ENCODE measurements at regions not wholly inside any gene's neighbourhood (a gene's known extent, or its start where the extent isn't known, plus 50 kb on each side); places are given as distances from the start of the nearest gene placed in this dataset.

DNA sequence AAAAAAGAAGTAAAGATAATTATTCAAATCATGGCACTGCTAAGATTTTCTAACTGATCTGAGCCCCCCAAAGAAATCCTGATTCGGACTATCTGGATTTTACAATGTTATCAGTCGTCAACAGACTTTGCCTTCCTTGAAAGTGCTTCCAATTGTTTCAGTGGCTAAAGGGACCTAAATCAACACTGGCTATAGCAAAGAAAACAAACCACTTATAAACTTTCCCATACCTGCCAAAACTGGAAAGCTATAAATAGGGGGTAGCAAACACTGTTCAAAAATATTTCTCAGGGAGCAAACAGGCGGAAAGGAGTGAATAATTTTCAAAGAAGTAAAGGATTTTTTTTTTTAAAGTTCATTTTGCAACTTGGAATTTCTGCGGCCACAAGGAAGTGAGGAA, 105.6 kb upstream of the LIFR start:
- Histone ChIP-seq H3K27ac (ENCODE audit: low read length) (no peak overlapping the region), H3K9me3 (ENCODE audit: control insufficient read depth, insufficient read depth, low read length) (no peaks in the 10 kb centered on the region), H3K27me3 (ENCODE audit: control insufficient read depth, insufficient read depth, low read length) (no peaks in the 10 kb centered on the region), H3K4me3 (ENCODE audit: low read length) (no peak overlapping the region), H3K36me3 (ENCODE audit: control insufficient read depth, insufficient read depth, low read length) (no peaks in the 10 kb centered on the region), H3K4me1 (ENCODE audit: control insufficient read depth, insufficient read depth, low read length) (no peaks in the 10 kb centered on the region)
- no CpG with 5 or more reads among the region's 4 CpGs for WGBS (ENCODE audit: insufficient coverage, insufficient read length)
- no peak for DNase-seq (ENCODE audit: low read depth, low spot score)

DNA sequence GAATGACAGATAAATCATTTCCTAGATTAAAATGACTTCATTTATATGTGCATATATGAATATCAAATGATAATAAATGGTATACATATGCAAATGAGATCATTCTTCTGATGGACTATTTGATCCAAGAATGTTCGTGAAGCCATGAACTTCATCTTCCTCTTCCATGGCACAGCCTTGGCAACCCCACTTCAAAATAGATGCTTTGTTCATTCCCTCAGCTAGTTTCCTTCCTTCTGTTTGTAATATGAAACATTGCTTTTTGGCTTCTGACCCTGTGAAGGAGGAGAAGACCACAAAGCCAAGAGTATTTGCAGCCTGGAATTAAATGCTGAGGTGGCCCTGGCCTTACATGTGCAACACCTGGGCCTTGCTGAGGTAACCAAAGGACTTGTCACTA, 106.8 kb upstream of the LIFR start:
- H3K27ac ChIP-seq (ENCODE audit: low read length): no peak overlapping the region
- no peaks in the 10 kb centered on the region for H3K9me3 ChIP-seq (ENCODE audit: control insufficient read depth, insufficient read depth, low read length)
- no peaks in the 10 kb centered on the region for H3K36me3 ChIP-seq (ENCODE audit: control insufficient read depth, insufficient read depth, low read length)
- H3K4me1 ChIP-seq (ENCODE audit: control insufficient read depth, insufficient read depth, low read length): no peaks in the 10 kb centered on the region
- no peak overlapping the region for H3K4me3 ChIP-seq (ENCODE audit: low read length)
- WGBS (ENCODE audit: insufficient coverage, insufficient read length): no CpG with 5 or more reads among the region's 1 CpG
- no peaks in the 10 kb centered on the region for H3K27me3 ChIP-seq (ENCODE audit: control insufficient read depth, insufficient read depth, low read length)
- no peak for DNase-seq (ENCODE audit: low read depth, low spot score)

DNA sequence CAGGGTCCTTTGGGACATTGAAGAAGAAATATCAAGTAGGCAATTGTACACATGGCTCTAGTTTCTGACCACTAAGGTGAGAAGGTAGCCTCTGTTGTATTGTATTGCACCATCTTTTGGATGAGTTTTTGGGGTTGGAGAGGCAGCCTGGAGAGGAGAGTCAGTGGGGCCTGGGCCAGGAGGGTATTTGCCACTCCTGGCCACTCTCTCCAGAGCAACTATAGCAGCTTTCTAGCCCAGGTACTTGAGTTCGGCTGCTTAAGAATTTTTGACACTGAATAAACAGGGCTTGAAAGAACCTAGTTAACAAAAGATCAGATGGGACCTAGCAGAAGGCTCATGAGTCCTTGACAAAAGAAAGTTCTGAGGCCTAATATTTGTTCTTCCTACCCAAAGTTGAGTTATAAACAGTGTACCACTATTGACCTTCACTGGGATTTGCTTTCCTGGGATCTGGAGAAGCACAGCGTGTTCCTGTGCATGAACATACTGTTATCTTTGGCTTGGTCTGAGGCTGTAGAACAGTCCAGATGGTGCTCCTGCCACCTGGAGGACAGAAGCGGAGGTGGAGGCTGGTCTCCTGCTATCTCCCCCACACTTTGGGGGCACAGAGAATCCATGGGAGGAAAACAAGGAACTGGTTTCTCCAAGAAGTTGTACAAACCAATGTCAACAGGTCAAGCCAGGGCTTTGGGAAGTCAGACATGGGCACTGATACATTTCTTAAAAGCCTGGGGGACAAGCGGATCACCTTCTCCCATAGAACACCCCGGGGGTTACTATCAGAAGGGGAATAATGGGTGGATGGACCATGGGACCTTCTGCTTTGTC, 110.4 kb upstream of the LIFR start:
- no peak for DNase-seq (ENCODE audit: low read depth, low spot score)
- no peak overlapping the region for H3K4me3 ChIP-seq (ENCODE audit: low read length)
- H3K9me3 ChIP-seq (ENCODE audit: control insufficient read depth, insufficient read depth, low read length): no peaks in the 10 kb centered on the region
- no peaks in the 10 kb centered on the region for H3K36me3 ChIP-seq (ENCODE audit: control insufficient read depth, insufficient read depth, low read length)
- WGBS (ENCODE audit: insufficient coverage, insufficient read length): no CpG with 5 or more reads among the region's 5 CpGs
- H3K4me1 ChIP-seq (ENCODE audit: control insufficient read depth, insufficient read depth, low read length): no peaks in the 10 kb centered on the region
- H3K27ac ChIP-seq (ENCODE audit: low read length): no peak overlapping the region
- H3K27me3 ChIP-seq (ENCODE audit: control insufficient read depth, insufficient read depth, low read length): no peaks in the 10 kb centered on the region

DNA sequence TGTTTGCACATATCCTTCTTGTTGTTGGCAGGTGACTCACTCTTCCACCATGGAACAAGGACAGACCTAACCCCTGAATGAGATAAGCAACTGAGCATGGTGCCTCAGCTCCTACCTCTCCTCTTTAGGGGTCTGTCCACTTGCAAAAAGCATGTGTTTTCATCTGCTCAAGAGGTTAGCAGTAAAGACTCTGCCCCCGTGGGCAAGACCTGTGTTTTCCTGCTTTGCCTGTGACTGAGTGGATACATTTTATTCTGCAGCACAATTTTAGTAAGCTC, 111.0 kb upstream of the LIFR start:
- no CpG with 5 or more reads among the region's 1 CpG for WGBS (ENCODE audit: insufficient coverage, insufficient read length)
- H3K9me3 ChIP-seq (ENCODE audit: control insufficient read depth, insufficient read depth, low read length): no peaks in the 10 kb centered on the region
- no peak overlapping the region for H3K4me3 ChIP-seq (ENCODE audit: low read length)
- no peak for DNase-seq (ENCODE audit: low read depth, low spot score)
- H3K36me3 ChIP-seq (ENCODE audit: control insufficient read depth, insufficient read depth, low read length): no peaks in the 10 kb centered on the region
- H3K27ac ChIP-seq (ENCODE audit: low read length): no peak overlapping the region
- no peaks in the 10 kb centered on the region for H3K27me3 ChIP-seq (ENCODE audit: control insufficient read depth, insufficient read depth, low read length)
- H3K4me1 ChIP-seq (ENCODE audit: control insufficient read depth, insufficient read depth, low read length): no peaks in the 10 kb centered on the region

GRCh38 chr5:38669361-38669880, 113.0 kb upstream of the LIFR start:
- no CpG with 5 or more reads among the region's 2 CpGs for WGBS (ENCODE audit: insufficient coverage, insufficient read length)

GRCh38 chr5:38670066-38670465, 113.6 kb upstream of the LIFR start:
- Histone ChIP-seq H3K27ac (ENCODE audit: low read length) (no peak overlapping the region), H3K4me1 (ENCODE audit: control insufficient read depth, insufficient read depth, low read length) (no peaks in the 10 kb centered on the region), H3K36me3 (ENCODE audit: control insufficient read depth, insufficient read depth, low read length) (no peaks in the 10 kb centered on the region), H3K27me3 (ENCODE audit: control insufficient read depth, insufficient read depth, low read length) (no peaks in the 10 kb centered on the region), H3K4me3 (ENCODE audit: low read length) (no peak overlapping the region), H3K9me3 (ENCODE audit: control insufficient read depth, insufficient read depth, low read length) (no peaks in the 10 kb centered on the region)
- DNase-seq (ENCODE audit: low read depth, low spot score): no peak
- WGBS (ENCODE audit: insufficient coverage, insufficient read length): no CpG with 5 or more reads among the region's 2 CpGs

More at GRCh38 chr5:38669361-38669880, 113.0 kb upstream of the LIFR start:
- Histone ChIP-seq H3K27ac (ENCODE audit: low read length) (no peak overlapping the region), H3K27me3 (ENCODE audit: control insufficient read depth, insufficient read depth, low read length) (no peaks in the 10 kb centered on the region), H3K9me3 (ENCODE audit: control insufficient read depth, insufficient read depth, low read length) (no peaks in the 10 kb centered on the region), H3K4me3 (ENCODE audit: low read length) (no peak overlapping the region), H3K36me3 (ENCODE audit: control insufficient read depth, insufficient read depth, low read length) (no peaks in the 10 kb centered on the region), H3K4me1 (ENCODE audit: control insufficient read depth, insufficient read depth, low read length) (no peaks in the 10 kb centered on the region)
- no peak for DNase-seq (ENCODE audit: low read depth, low spot score)

- DNase-seq (ENCODE audit: low read depth, low spot score): no peak
- H3K27me3 ChIP-seq (ENCODE audit: control insufficient read depth, insufficient read depth, low read length): no peaks in the 10 kb centered on the region
- WGBS (ENCODE audit: insufficient coverage, insufficient read length): no CpG with 5 or more reads among the region's 1 CpG
- no peaks in the 10 kb centered on the region for H3K9me3 ChIP-seq (ENCODE audit: control insufficient read depth, insufficient read depth, low read length)
- no peak overlapping the region for H3K27ac ChIP-seq (ENCODE audit: low read length)
- H3K4me3 ChIP-seq (ENCODE audit: low read length): no peak overlapping the region
- no peaks in the 10 kb centered on the region for H3K36me3 ChIP-seq (ENCODE audit: control insufficient read depth, insufficient read depth, low read length)
- H3K4me1 ChIP-seq (ENCODE audit: control insufficient read depth, insufficient read depth, low read length): no peaks in the 10 kb centered on the region
Measured at GRCh38 chr5:38670878-38671277, 114.4 kb upstream of the LIFR start.

DNA sequence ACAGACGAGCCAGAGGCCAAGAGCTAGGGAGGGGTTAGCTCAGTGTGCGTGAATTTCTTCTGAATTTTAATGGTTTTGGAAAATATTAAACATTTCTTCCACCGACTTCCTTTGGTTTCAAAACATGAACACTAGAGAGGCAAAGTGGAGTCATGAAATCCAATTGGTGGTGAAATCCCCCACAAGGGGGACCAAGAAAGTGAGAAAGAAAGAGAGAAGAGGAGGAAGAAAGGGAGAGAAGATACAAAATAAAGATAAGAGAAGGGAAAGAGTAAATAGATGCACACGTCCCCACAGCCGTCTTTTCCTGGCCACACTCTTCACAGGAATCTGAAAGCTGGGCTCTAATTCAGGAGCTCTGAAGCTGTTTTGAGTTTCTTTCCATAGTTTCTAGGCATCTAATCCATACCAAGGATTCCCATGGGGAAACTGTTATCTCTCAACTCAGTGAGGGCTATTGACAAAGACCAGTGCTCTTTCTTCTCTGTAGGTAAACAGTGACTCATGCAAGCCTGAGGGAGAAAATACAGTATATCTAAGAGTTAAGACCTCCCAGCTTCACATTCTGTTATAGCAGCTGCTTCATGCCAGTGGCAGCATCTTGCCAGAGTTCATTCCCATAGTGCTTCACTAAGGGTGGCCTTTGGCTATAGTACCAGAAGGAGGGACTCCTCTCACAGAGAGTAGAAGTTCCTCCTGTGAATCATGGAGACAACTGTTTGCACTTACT, 115.8 kb upstream of the LIFR start:
- no peaks in the 10 kb centered on the region for H3K4me1 ChIP-seq (ENCODE audit: control insufficient read depth, insufficient read depth, low read length)
- no peak for DNase-seq (ENCODE audit: low read depth, low spot score)
- no peaks in the 10 kb centered on the region for H3K27me3 ChIP-seq (ENCODE audit: control insufficient read depth, insufficient read depth, low read length)
- no peak overlapping the region for H3K4me3 ChIP-seq (ENCODE audit: low read length)
- H3K9me3 ChIP-seq (ENCODE audit: control insufficient read depth, insufficient read depth, low read length): no peaks in the 10 kb centered on the region
- no peak overlapping the region for H3K27ac ChIP-seq (ENCODE audit: low read length)
- no peaks in the 10 kb centered on the region for H3K36me3 ChIP-seq (ENCODE audit: control insufficient read depth, insufficient read depth, low read length)
- no CpG with 5 or more reads among the region's 5 CpGs for WGBS (ENCODE audit: insufficient coverage, insufficient read length)

DNA sequence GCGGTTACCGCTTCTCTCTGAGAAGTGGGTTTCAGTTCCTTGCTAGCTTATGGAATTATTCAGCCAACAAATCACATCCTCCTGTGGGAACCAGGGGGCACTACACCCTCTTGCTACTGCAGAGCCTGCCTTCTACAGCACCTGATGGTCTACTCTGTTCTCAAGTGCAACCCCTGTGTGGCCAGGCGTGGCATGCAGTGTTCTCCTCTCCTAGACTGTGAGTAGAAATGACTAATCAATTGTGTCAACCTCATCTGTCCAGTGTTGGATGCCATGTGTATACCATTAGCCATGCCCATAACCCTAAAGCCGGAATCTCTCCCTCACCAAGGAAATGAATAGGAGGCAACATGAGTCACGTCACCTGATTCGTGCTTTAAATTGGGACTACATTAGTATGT, 117.2 kb upstream of the LIFR start:
- no CpG with 5 or more reads among the region's 6 CpGs for WGBS (ENCODE audit: insufficient coverage, insufficient read length)
- Histone ChIP-seq H3K27ac (ENCODE audit: low read length) (no peak overlapping the region), H3K27me3 (ENCODE audit: control insufficient read depth, insufficient read depth, low read length) (no peaks in the 10 kb centered on the region), H3K4me1 (ENCODE audit: control insufficient read depth, insufficient read depth, low read length) (no peaks in the 10 kb centered on the region), H3K4me3 (ENCODE audit: low read length) (no peak overlapping the region), H3K9me3 (ENCODE audit: control insufficient read depth, insufficient read depth, low read length) (no peaks in the 10 kb centered on the region), H3K36me3 (ENCODE audit: control insufficient read depth, insufficient read depth, low read length) (no peaks in the 10 kb centered on the region)
- no peak for DNase-seq (ENCODE audit: low read depth, low spot score)

DNA sequence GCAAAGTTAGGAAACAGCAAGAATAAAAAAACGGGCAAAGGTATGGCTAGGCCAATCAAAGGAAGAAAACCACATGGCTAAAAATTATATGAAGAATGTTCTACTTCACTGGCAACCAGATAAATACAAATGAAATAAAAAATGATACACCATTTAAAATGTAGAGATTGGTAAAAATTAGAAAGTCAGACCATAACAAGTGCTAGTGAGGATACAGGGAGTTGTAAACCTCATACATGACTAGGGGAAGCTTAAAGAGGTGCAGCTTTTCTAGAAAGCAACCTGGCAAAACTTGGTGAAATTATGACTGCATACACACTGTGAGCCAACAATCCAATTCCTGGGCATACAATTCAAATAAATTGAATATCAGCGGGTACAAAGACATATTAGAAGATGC, 119.0 kb upstream of the LIFR start:
- H3K27me3 ChIP-seq (ENCODE audit: control insufficient read depth, insufficient read depth, low read length): no peaks in the 10 kb centered on the region
- H3K36me3 ChIP-seq (ENCODE audit: control insufficient read depth, insufficient read depth, low read length): no peaks in the 10 kb centered on the region
- no peak overlapping the region for H3K27ac ChIP-seq (ENCODE audit: low read length)
- DNase-seq (ENCODE audit: low read depth, low spot score): no peak
- no peaks in the 10 kb centered on the region for H3K9me3 ChIP-seq (ENCODE audit: control insufficient read depth, insufficient read depth, low read length)
- no CpG with 5 or more reads among the region's 2 CpGs for WGBS (ENCODE audit: insufficient coverage, insufficient read length)
- no peak overlapping the region for H3K4me3 ChIP-seq (ENCODE audit: low read length)
- no peaks in the 10 kb centered on the region for H3K4me1 ChIP-seq (ENCODE audit: control insufficient read depth, insufficient read depth, low read length)

Data from iPS DF 6.9 (cell line).